ENCODE measurements at regions not wholly inside any gene's neighbourhood (a gene's known extent, or its start where the extent isn't known, plus 50 kb on each side); places are given as distances from the start of the nearest gene placed in this dataset.
A peak's percentile ranks its signal among the peaks of the same experiment; 100 is the strongest.
"Not testable (repeated sequence)": the region's sequence is repeated elsewhere in the genome, so short reads cannot be mapped to it uniquely, and the experiment has no call there.

- no peak for DNase-seq
These were observed 52.0 kb upstream of the BMP2 start for GRCh38 chr20:6715401-6715941.

- DNase-seq, result no peak
These were observed 53.2 kb upstream of the BMP2 start for GRCh38 chr20:6714279-6714711.

GRCh38 chr20:6711951-6712649 lies 55.4 kb upstream of the BMP2 start:
- no peak for DNase-seq

GRCh38 chr20:6709910-6710595 lies 57.4 kb upstream of the BMP2 start:
- no peak for DNase-seq

GRCh38 chr20:6708010-6708409 lies 59.5 kb upstream of the BMP2 start:
- DNase-seq, result no peak

GRCh38 chr20:6707321-6707831 lies 60.1 kb upstream of the BMP2 start:
- no peak for DNase-seq

GRCh38 chr20:6705926-6706548 lies 61.4 kb upstream of the BMP2 start:
- no peak for DNase-seq

GRCh38 chr20:6705106-6705766 lies 62.2 kb upstream of the BMP2 start:
- no peak for DNase-seq

- DNase-seq, result no peak
These were observed 63.2 kb upstream of the BMP2 start for GRCh38 chr20:6704132-6704861.

GRCh38 chr20:6703656-6704055 lies 63.8 kb upstream of the BMP2 start:
- DNase-seq, result no peak

- no peak for DNase-seq
These were observed 64.4 kb upstream of the BMP2 start for GRCh38 chr20:6703047-6703446.

- no peak for DNase-seq
These were observed 65.3 kb upstream of the BMP2 start for GRCh38 chr20:6702144-6702543.

- DNase-seq, result peak; percentile 57
These were observed 66.7 kb upstream of the BMP2 start for GRCh38 chr20:6700563-6701329.

GRCh38 chr20:6699921-6700562 lies 67.4 kb upstream of the BMP2 start:
- no peak for DNase-seq

GRCh38 chr20:6698723-6699122 lies 68.8 kb upstream of the BMP2 start:
- DNase-seq, result no peak

- DNase-seq, result no peak
These were observed 69.4 kb upstream of the BMP2 start for GRCh38 chr20:6698056-6698455.

- DNase-seq, result no peak
These were observed 70.1 kb upstream of the BMP2 start for GRCh38 chr20:6697228-6697972.

GRCh38 chr20:6696001-6696400 lies 71.5 kb upstream of the BMP2 start:
- DNase-seq, result no peak

GRCh38 chr20:6693808-6694198 lies 73.7 kb upstream of the BMP2 start:
- DNase-seq, result not testable (repeated sequence)

- no peak for DNase-seq
These were observed 74.2 kb upstream of the BMP2 start for GRCh38 chr20:6693178-6693807.

Measured in SIG-M5 (cell line).